Spleen (tissue), 11 donors: ENCODE measurements at regions not wholly inside any gene's neighbourhood (a gene's known extent, or its start where the extent isn't known, plus 50 kb on each side); places are given as distances from the start of the nearest gene placed in this dataset.

Experiments
- DNase-seq: peaks from one replicate; pipeline ENCODE4 v3.0.0-alpha.2; 2020
- H3K27ac ChIP-seq, 8 donors: fragments of 200-600 bp; sonication (generic) in 7 of 8; 1 replicate in 4 of 8; 2 replicates in 4 of 8; pipeline versions ENCODE4 v1.5.0 to v1.8.0; 2016 to 2021; ENCODE audit warnings: inconsistent platforms in 4 of 8, mild to moderate bottlenecking in 4 of 8, moderate library complexity in 1 of 8
- H3K27me3 ChIP-seq, 7 donors: fragments of 200-600 bp; sonication (generic) in 6 of 7; replicated peaks in 1 of 7; 1 replicate in 4 of 7; 2 replicates in 3 of 7; pipeline versions ENCODE4 v1.5.0 to v1.8.0; 2016 to 2021; ENCODE audit warnings: inconsistent platforms in 3 of 7, mild to moderate bottlenecking in 1 of 7
- H3K36me3 ChIP-seq, 6 donors: fragments of 200-600 bp; sonication (generic) in 5 of 6; 1 replicate in 4 of 6; 2 replicates in 2 of 6; pipeline versions ENCODE4 v1.5.0 to v1.8.0; 2016 to 2021; ENCODE audit warnings: inconsistent platforms in 2 of 6
- H3K4me1 ChIP-seq, 6 donors: fragments of 200-600 bp; sonication (generic) in 5 of 6; 1 replicate in 3 of 6; 2 replicates in 3 of 6; pipeline versions ENCODE4 v1.5.0 to v1.8.0; 2016 to 2021; ENCODE audit warnings: inconsistent platforms in 3 of 6
- H3K4me3 ChIP-seq, 8 donors: fragments of 200-600 bp; sonication (generic) in 7 of 8; 1 replicate in 4 of 8; 2 replicates in 4 of 8; pipeline versions ENCODE4 v1.5.0 to v1.8.0; 2016 to 2021; ENCODE audit warnings: inconsistent platforms in 4 of 8, mild to moderate bottlenecking in 4 of 8, moderate library complexity in 2 of 8
- H3K9me3 ChIP-seq, 8 donors: fragments of 200-600 bp; sonication (generic) in 7 of 8; 1 replicate in 4 of 8; 2 replicates in 4 of 8; pipeline versions ENCODE4 v1.5.0 to v1.8.0; 2016 to 2021; ENCODE audit warnings: inconsistent platforms in 4 of 8
- POLR2A ChIP-seq, 3 donors: fragments of 450-650 bp; IDR thresholded peaks; one replicate each; pipeline ENCODE4 v1.5.1; 2017; ENCODE audit warnings: antibody characterized with exemption in 3 of 3, mild to moderate bottlenecking in 1 of 3
- POLR2AphosphoS5 ChIP-seq, 3 donors: sonication (generic); formaldehyde crosslinking; IDR thresholded peaks; one replicate each; pipeline ENCODE4 v1.5.1; 2017; ENCODE audit warnings: antibody characterized with exemption in 3 of 3
- WGBS, 5 donors: extraction: QIAGEN DNeasy Blood & Tissue Kit in 3 of 5; methylation state at CpG; one replicate each; pipeline versions ENCODE4 v1.1.5 to v1.1.7; 2013 to 2018; 5-methylcytosine and 5-hydroxymethylcytosine counted together
- intact Hi-C: fragments of 100-400 bp; cut with DNase I; formaldehyde crosslinking; loops from one replicate; pipeline ENCODE4 v1.15.0; 2023; ENCODE audit warnings: low total_unique reads
- TF ChIP-seq, protein P1 (sequence below), 11 experiments: fragments of 200-600 bp in 7 of 11; fragments of 450-650 bp in 4 of 11; sonication (generic) in 4 of 11; IDR thresholded peaks in 8 of 11; conservative IDR thresholded peaks in 3 of 11; 1 replicate in 7 of 11; 2 replicates in 4 of 11; pipeline versions ENCODE4 v1.4.0 to v1.8.0; 2016 to 2021; ENCODE audit warnings: antibody characterized with exemption in 11 of 11, inconsistent platforms in 4 of 11, mild to moderate bottlenecking in 1 of 11
- donor health status: healthy with polysubstance abuse.
- donor health status: DM: no; HTN: no; CAD: no; lungs with moderate emphysema.
- donor health status: DM: no; HTN: no; CAD: no.
- donor health status: Bipolar disorder and iron deficiency.
- donor health status: healthy.
- donor health status: DM: no; HTN: no; CAD: no.
- donor health status: DM: yes; HTN: yes; CAD: no.

DNA sequence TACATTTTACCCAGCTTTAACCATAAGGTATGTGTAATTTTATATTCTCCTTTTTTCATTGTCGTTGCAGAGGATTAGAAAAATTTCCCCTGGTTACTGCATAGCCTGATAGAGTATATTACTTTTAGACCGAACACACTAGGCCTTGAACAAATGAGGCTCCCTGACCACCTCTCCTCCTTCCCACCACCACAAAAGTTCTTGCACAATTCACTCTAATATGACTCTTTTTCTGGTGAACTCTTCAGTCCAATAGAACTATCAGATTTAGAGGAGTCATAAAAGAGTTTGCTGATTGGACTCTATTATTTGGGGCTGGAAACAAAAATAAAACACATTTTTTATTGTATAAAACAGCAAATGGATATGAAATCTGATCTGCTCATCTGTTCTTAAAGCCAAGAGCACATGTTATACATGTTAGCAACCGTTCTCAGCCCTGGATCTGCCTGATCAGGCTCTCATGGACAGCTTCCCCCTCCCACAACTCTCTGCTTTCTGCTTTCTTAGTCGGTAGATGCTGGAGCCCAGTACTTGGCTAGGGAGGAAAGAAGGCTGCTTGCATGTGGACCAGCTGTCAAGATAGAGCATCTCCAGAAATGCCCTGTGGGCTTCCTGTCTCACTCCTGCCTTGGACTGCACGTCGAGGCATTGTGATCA lies 83.5 kb downstream of the CD164 start:
- Histone ChIP-seq H3K36me3 (no peaks in the 10 kb centered on the region), H3K4me3 (no peak overlapping the region), H3K27ac (no peak overlapping the region), H3K9me3 (no peaks in the 10 kb centered on the region), H3K27me3 (peaks cover 0 to 4% (median 0%) of the 10 kb centered on the region in 7 donors), H3K4me1 (peaks cover 0 to 29% (median 16%) of the 10 kb centered on the region in 6 donors)
- 45 to 57% (median 49%) methylated on average over 6 of the region's 6 CpGs for WGBS, 5 donors
- DNase-seq: no peak
- TF ChIP-seq POLR2AphosphoS5 (IDR thresholded peaks at IDR 0.05) (no peak), POLR2A (IDR thresholded peaks at IDR 0.05) (no peak)
- TF ChIP-seq, protein P1, sequence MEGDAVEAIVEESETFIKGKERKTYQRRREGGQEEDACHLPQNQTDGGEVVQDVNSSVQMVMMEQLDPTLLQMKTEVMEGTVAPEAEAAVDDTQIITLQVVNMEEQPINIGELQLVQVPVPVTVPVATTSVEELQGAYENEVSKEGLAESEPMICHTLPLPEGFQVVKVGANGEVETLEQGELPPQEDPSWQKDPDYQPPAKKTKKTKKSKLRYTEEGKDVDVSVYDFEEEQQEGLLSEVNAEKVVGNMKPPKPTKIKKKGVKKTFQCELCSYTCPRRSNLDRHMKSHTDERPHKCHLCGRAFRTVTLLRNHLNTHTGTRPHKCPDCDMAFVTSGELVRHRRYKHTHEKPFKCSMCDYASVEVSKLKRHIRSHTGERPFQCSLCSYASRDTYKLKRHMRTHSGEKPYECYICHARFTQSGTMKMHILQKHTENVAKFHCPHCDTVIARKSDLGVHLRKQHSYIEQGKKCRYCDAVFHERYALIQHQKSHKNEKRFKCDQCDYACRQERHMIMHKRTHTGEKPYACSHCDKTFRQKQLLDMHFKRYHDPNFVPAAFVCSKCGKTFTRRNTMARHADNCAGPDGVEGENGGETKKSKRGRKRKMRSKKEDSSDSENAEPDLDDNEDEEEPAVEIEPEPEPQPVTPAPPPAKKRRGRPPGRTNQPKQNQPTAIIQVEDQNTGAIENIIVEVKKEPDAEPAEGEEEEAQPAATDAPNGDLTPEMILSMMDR (IDR thresholded peaks at IDR 0.05 in 8 of 11, conservative IDR thresholded peaks at IDR 0.05 in 3 of 11): no peak
- intact Hi-C loops: no loop called here

- TF ChIP-seq POLR2AphosphoS5 (IDR thresholded peaks at IDR 0.05) (no peak), POLR2A (IDR thresholded peaks at IDR 0.05) (no peak)
- TF ChIP-seq, protein P1 (IDR thresholded peaks at IDR 0.05 in 8 of 11, conservative IDR thresholded peaks at IDR 0.05 in 3 of 11): no peak
- no peaks in the 10 kb centered on the region for H3K9me3 ChIP-seq
- WGBS, 5 donors: 39 to 51% (median 44%) methylated on average over 4 to 6 of the region's 6 CpGs
- DNase-seq: no peak
- peaks cover 0 to 4% (median 0%) of the 10 kb centered on the region in 7 donors for H3K27me3 ChIP-seq
- H3K27ac ChIP-seq: no peak overlapping the region
- H3K4me3 ChIP-seq: no peak overlapping the region
- peaks cover 0 to 27% (median 15%) of the 10 kb centered on the region in 6 donors for H3K4me1 ChIP-seq
- H3K36me3 ChIP-seq: no peaks in the 10 kb centered on the region
- intact Hi-C loops: no loop called here
Measured at GRCh38 chr6:109297406-109298110, 84.7 kb downstream of the CD164 start.

GRCh38 chr6:109296971-109297372 lies 85.3 kb downstream of the CD164 start:
- intact Hi-C loops: no loop called here
- no peak for DNase-seq
- 68 to 77% (median 73%) methylated on average over 7 of the region's 7 CpGs for WGBS, 5 donors
- Histone ChIP-seq H3K36me3 (no peaks in the 10 kb centered on the region), H3K4me3 (no peak overlapping the region), H3K27ac (no peak overlapping the region), H3K9me3 (no peaks in the 10 kb centered on the region), H3K27me3 (peaks cover 0 to 4% (median 0%) of the 10 kb centered on the region in 7 donors), H3K4me1 (peaks cover 0 to 27% (median 15%) of the 10 kb centered on the region in 6 donors)
- TF ChIP-seq, protein P1 (IDR thresholded peaks at IDR 0.05 in 8 of 11, conservative IDR thresholded peaks at IDR 0.05 in 3 of 11): no peak
- TF ChIP-seq POLR2A (IDR thresholded peaks at IDR 0.05) (no peak), POLR2AphosphoS5 (IDR thresholded peaks at IDR 0.05) (no peak)

DNA sequence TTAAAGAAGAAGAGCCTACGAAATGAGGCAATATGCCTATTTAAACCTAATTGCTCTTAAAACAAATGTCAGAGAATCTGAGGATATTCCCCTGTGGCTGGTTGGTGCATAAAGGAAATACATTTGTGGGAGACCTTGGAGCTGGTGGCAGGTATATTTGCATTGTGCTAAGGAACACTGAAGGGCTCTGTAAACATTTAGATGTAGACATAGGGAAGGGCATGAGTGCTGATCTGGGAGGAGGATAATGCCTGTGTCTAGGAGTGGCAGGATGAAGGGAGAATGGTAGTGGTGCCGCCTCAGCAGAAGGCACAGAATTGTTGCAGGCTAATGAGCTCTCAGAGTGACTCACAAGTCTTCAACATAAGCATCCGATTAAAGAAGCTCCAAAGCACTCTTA lies 85.8 kb downstream of the CD164 start:
- H3K27me3 ChIP-seq: peaks cover 0 to 4% (median 0%) of the 10 kb centered on the region in 7 donors
- H3K27ac ChIP-seq: no peak overlapping the region
- intact Hi-C loops: no loop called here
- DNase-seq: no peak
- 64 to 89% (median 85%) methylated on average over 3 of the region's 3 CpGs for WGBS, 5 donors
- peaks cover 0 to 26% (median 15%) of the 10 kb centered on the region in 6 donors for H3K4me1 ChIP-seq
- TF ChIP-seq POLR2AphosphoS5 (IDR thresholded peaks at IDR 0.05) (no peak), POLR2A (IDR thresholded peaks at IDR 0.05) (no peak)
- TF ChIP-seq, protein P1 (IDR thresholded peaks at IDR 0.05 in 8 of 11, conservative IDR thresholded peaks at IDR 0.05 in 3 of 11): no peak
- H3K9me3 ChIP-seq: no peaks in the 10 kb centered on the region
- H3K36me3 ChIP-seq: no peaks in the 10 kb centered on the region
- H3K4me3 ChIP-seq: no peak overlapping the region
